DOHH2 (cell line): ENCODE measurements at regions not wholly inside any gene's neighbourhood (a gene's known extent, or its start where the extent isn't known, plus 50 kb on each side); places are given as distances from the start of the nearest gene placed in this dataset.

Experiments used
- H3F3A ChIP-seq: fragments of 200-600 bp; sonication (generic), shearing (Covaris generic); 2 replicates; pipeline ENCODE4 v1.6.0; 2016; ENCODE audit warnings: antibody characterized with exemption, mild to moderate bottlenecking; ENCODE audit not compliant: control insufficient read depth, insufficient read depth
- H3K27ac ChIP-seq: fragments of 200-600 bp; sonication (generic); 2 replicates; pipeline ENCODE4 v1.5.1; 2014; ENCODE audit warnings: low read depth, mild to moderate bottlenecking, low read length, moderate library complexity
- H3K27me3 ChIP-seq: fragments of 200-600 bp; sonication (generic); 2 replicates; pipeline ENCODE4 v1.6.1; 2014; ENCODE audit warnings: mild to moderate bottlenecking, low read length, mixed read lengths; ENCODE audit not compliant: control insufficient read depth
- H3K36me3 ChIP-seq: fragments of 200-600 bp; sonication (generic); 2 replicates; pipeline ENCODE4 v1.6.1; 2014; ENCODE audit warnings: mild to moderate bottlenecking, low read length, moderate library complexity, mixed read lengths; ENCODE audit not compliant: control insufficient read depth
- H3K4me1 ChIP-seq: fragments of 200-600 bp; sonication (generic); 2 replicates; pipeline ENCODE4 v1.6.1; 2014; ENCODE audit warnings: mild to moderate bottlenecking, low read length, mixed read lengths; ENCODE audit not compliant: control insufficient read depth
- H3K4me2 ChIP-seq: fragments of 200-600 bp; sonication (generic); 2 replicates; pipeline ENCODE4 v1.6.0; 2014; ENCODE audit warnings: mild to moderate bottlenecking, low read length, moderate library complexity
- H3K4me3 ChIP-seq: fragments of 200-600 bp; sonication (generic); 2 replicates; pipeline ENCODE4 v1.5.1; 2014; ENCODE audit warnings: mild to moderate bottlenecking, low read length, mixed read lengths
- H3K79me2 ChIP-seq: fragments of 200-600 bp; sonication (generic); 2 replicates; pipeline ENCODE4 v1.6.1; 2014; ENCODE audit warnings: mild to moderate bottlenecking, low read length, mixed read lengths; ENCODE audit not compliant: control insufficient read depth
- H3K9me2 ChIP-seq: fragments of 200-600 bp; sonication (generic); replicated peaks from 2 replicates; pipeline ENCODE4 v1.6.1; 2014; ENCODE audit warnings: mild to moderate bottlenecking, low read length, mixed read lengths; ENCODE audit not compliant: control insufficient read depth
- H3K9me3 ChIP-seq: fragments of 200-600 bp; sonication (generic); 2 replicates; pipeline ENCODE4 v1.6.1; 2014; ENCODE audit warnings: antibody characterized with exemption, low read length, mixed read lengths; ENCODE audit not compliant: control insufficient read depth, insufficient read depth
- H4K20me1 ChIP-seq: fragments of 200-600 bp; sonication (generic); 2 replicates; pipeline ENCODE4 v1.6.0; 2014; ENCODE audit warnings: low read depth, mild to moderate bottlenecking, antibody characterized with exemption, low read length, moderate library complexity; ENCODE audit not compliant: control insufficient read depth, insufficient read depth
- CTCF ChIP-seq: fragments of 200-600 bp; sonication (generic); IDR thresholded peaks from one replicate; pipeline ENCODE4 v1.5.1; 2014; ENCODE audit warnings: antibody characterized with exemption, mild to moderate bottlenecking, low read depth, low read length; ENCODE audit not compliant: poor library complexity, severe bottlenecking
- EZH2phosphoT487 ChIP-seq: fragments of 200-600 bp; sonication (generic); IDR thresholded peaks from 2 replicates; pipeline ENCODE4 v1.6.1; 2017; ENCODE audit warnings: borderline replicate concordance, mild to moderate bottlenecking, antibody characterized with exemption, low read length, moderate library complexity, mixed read lengths

- H3F3A ChIP-seq: no peaks in the 10 kb centered on the region
- no peaks in the 10 kb centered on the region for H3K4me1 ChIP-seq
Measured at GRCh38 chr4:187839765-187840164, 155.8 kb upstream of the ZFP42 start.

GRCh38 chr4:187840814-187841213, 154.8 kb upstream of the ZFP42 start:
- H4K20me1 ChIP-seq: no peaks in the 10 kb centered on the region
- H3K9me2 ChIP-seq: no peaks in the 10 kb centered on the region
- H3K36me3 ChIP-seq: no peaks in the 10 kb centered on the region
- H3F3A ChIP-seq: no peaks in the 10 kb centered on the region
- no peaks in the 10 kb centered on the region for H3K27me3 ChIP-seq
- no peak overlapping the region for H3K27ac ChIP-seq
- H3K79me2 ChIP-seq: no peaks in the 10 kb centered on the region
- no peak overlapping the region for H3K4me3 ChIP-seq
- no peak overlapping the region for H3K4me2 ChIP-seq
- no peaks in the 10 kb centered on the region for H3K9me3 ChIP-seq
- no peaks in the 10 kb centered on the region for H3K4me1 ChIP-seq
- TF ChIP-seq EZH2phosphoT487 (no peak), CTCF (no peak)

More at GRCh38 chr4:187839765-187840164, 155.8 kb upstream of the ZFP42 start:
- H3K4me2 ChIP-seq: no peak overlapping the region
- H3K4me3 ChIP-seq: no peak overlapping the region
- no peaks in the 10 kb centered on the region for H3K9me3 ChIP-seq
- no peaks in the 10 kb centered on the region for H3K79me2 ChIP-seq
- no peaks in the 10 kb centered on the region for H3K27me3 ChIP-seq
- no peak overlapping the region for H3K27ac ChIP-seq
- no peaks in the 10 kb centered on the region for H4K20me1 ChIP-seq
- TF ChIP-seq CTCF: no peak
- no peak for TF ChIP-seq EZH2phosphoT487
- no peaks in the 10 kb centered on the region for H3K36me3 ChIP-seq
- no peaks in the 10 kb centered on the region for H3K9me2 ChIP-seq

GRCh38 chr4:187849556-187850225, 145.9 kb upstream of the ZFP42 start:
- no peaks in the 10 kb centered on the region for H4K20me1 ChIP-seq
- no peaks in the 10 kb centered on the region for H3K36me3 ChIP-seq
- H3K4me1 ChIP-seq: no peaks in the 10 kb centered on the region
- H3K4me2 ChIP-seq: no peak overlapping the region
- H3K27me3 ChIP-seq: no peaks in the 10 kb centered on the region
- no peaks in the 10 kb centered on the region for H3F3A ChIP-seq
- H3K79me2 ChIP-seq: no peaks in the 10 kb centered on the region
- no peaks in the 10 kb centered on the region for H3K9me2 ChIP-seq
- no peaks in the 10 kb centered on the region for H3K9me3 ChIP-seq
- TF ChIP-seq CTCF: no peak
- no peak for TF ChIP-seq EZH2phosphoT487
- H3K27ac ChIP-seq: no peak overlapping the region
- H3K4me3 ChIP-seq: no peak overlapping the region
